Chondrocyte (in vitro differentiated cells): ENCODE measurements at regions not wholly inside any gene's neighbourhood (a gene's known extent, or its start where the extent isn't known, plus 50 kb on each side); places are given as distances from the start of the nearest gene placed in this dataset.

Source experiments
- DNase-seq: peaks from one replicate; pipeline ENCODE4 v3.0.0; 2021; ENCODE audit warnings: mixed read lengths, low spot score
- H3K27ac Mint-ChIP-seq: one replicate; pipeline ENCODE4 v1.8.0; 2021; ENCODE audit warnings: mild to moderate bottlenecking, moderate library complexity, mixed read lengths; ENCODE audit not compliant: unreplicated experiment
- H3K27me3 Mint-ChIP-seq: 2 replicates; pipeline ENCODE4 v1.8.0; 2021; ENCODE audit warnings: low read depth, mixed read lengths
- H3K36me3 Mint-ChIP-seq: 2 replicates; pipeline ENCODE4 v1.8.0; 2021; ENCODE audit warnings: low read depth, mixed read lengths
- H3K4me1 Mint-ChIP-seq: 2 replicates; pipeline ENCODE4 v1.8.0; 2021; ENCODE audit warnings: low read depth, mild to moderate bottlenecking, mixed read lengths
- H3K4me3 Mint-ChIP-seq: one replicate; pipeline ENCODE4 v1.8.0; 2021; ENCODE audit warnings: mild to moderate bottlenecking, moderate library complexity, mixed read lengths; ENCODE audit not compliant: unreplicated experiment
- H3K9me3 Mint-ChIP-seq: 2 replicates; pipeline ENCODE4 v1.8.0; 2021; ENCODE audit warnings: low read depth, mixed read lengths
- TF ChIP-seq, protein P1 (sequence below): fragments of 200-600 bp; sonication (generic); IDR thresholded peaks from 2 replicates; pipeline ENCODE4 v1.5.0; 2021; ENCODE audit warnings: antibody characterized with exemption, mild to moderate bottlenecking, moderate library complexity

DNA sequence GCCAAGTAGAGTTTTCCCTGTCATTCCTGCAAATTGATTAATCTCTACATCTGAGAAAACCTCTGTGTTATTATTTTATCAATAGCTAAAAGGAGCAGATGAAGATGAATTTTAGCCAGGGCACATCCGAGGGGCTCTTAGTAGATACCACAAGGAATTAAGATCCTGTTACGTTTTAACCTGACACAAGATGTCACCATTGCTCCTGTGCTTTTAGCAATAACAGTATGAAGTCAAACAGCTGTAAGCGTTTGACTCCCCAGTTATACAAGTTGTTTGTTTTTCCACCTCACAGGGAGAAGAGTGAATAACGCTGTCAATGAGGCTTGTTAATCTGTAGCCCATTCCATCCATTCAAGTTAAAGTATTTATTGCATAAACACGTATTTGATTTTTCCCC, 76.0 kb upstream of the AP1S2 start:
- Mint-ChIP-seq H3K36me3 (peaks cover 2% of the 10 kb centered on the region), H3K9me3 (no peaks in the 10 kb centered on the region), H3K27me3 (peaks cover 4% of the 10 kb centered on the region), H3K4me1 (peaks cover 9% of the 10 kb centered on the region), H3K4me3 (no peak overlapping the region), H3K27ac (no peak overlapping the region)
- TF ChIP-seq, protein P1, sequence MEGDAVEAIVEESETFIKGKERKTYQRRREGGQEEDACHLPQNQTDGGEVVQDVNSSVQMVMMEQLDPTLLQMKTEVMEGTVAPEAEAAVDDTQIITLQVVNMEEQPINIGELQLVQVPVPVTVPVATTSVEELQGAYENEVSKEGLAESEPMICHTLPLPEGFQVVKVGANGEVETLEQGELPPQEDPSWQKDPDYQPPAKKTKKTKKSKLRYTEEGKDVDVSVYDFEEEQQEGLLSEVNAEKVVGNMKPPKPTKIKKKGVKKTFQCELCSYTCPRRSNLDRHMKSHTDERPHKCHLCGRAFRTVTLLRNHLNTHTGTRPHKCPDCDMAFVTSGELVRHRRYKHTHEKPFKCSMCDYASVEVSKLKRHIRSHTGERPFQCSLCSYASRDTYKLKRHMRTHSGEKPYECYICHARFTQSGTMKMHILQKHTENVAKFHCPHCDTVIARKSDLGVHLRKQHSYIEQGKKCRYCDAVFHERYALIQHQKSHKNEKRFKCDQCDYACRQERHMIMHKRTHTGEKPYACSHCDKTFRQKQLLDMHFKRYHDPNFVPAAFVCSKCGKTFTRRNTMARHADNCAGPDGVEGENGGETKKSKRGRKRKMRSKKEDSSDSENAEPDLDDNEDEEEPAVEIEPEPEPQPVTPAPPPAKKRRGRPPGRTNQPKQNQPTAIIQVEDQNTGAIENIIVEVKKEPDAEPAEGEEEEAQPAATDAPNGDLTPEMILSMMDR: peak; percentile 81
- no peak for DNase-seq

DNA sequence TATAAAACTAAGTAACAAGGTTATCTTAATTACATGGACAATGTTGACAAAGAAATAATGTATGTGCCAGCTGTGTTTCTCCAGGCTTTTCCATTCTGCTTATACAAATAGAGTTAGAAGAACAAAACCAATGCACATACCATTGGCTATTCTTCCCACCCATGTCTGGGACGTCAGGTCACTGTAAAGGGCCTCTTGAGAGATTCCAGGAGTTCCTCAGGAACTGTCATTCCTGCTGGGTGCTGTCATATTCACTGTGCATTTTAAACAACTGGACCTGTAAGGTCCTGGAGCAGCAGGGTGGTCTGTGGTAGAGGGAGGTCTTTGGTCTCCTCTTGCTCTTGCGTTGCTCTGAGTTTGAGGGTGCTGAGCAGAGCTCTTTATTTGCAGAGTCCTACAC, 74.6 kb upstream of the AP1S2 start:
- Mint-ChIP-seq H3K4me1 (peaks cover 9% of the 10 kb centered on the region), H3K4me3 (no peak overlapping the region), H3K27ac (no peak overlapping the region), H3K36me3 (peaks cover 4% of the 10 kb centered on the region), H3K27me3 (peaks cover 5% of the 10 kb centered on the region), H3K9me3 (peaks cover 9% of the 10 kb centered on the region)
- DNase-seq: no peak
- TF ChIP-seq, protein P1: no peak

DNA sequence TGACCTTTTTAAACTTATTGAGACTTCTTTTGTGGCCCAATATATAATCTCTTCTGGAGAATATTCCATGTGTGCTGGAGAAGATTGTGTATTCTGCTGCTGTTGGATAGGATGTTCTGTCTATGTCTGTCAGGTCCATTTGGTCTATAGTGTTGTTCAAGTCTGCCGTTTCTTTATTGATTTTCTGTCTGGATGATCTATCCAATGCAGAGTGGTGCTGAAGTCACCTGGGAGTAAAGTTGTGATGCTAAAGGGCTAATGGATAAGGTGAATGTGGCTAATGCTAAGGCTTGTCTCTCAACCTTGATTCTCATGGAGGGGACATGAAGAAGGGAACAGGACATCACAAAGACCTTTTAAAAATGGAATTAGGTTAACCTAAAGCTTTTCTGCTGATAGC, 72.0 kb upstream of the AP1S2 start:
- H3K27ac Mint-ChIP-seq: no peak overlapping the region
- H3K4me1 Mint-ChIP-seq: peaks cover 9% of the 10 kb centered on the region
- peaks cover 10% of the 10 kb centered on the region for H3K9me3 Mint-ChIP-seq
- H3K27me3 Mint-ChIP-seq: peaks cover 7% of the 10 kb centered on the region
- TF ChIP-seq, protein P1: no peak
- H3K36me3 Mint-ChIP-seq: peaks cover 5% of the 10 kb centered on the region
- DNase-seq: no peak
- H3K4me3 Mint-ChIP-seq: no peak overlapping the region

DNA sequence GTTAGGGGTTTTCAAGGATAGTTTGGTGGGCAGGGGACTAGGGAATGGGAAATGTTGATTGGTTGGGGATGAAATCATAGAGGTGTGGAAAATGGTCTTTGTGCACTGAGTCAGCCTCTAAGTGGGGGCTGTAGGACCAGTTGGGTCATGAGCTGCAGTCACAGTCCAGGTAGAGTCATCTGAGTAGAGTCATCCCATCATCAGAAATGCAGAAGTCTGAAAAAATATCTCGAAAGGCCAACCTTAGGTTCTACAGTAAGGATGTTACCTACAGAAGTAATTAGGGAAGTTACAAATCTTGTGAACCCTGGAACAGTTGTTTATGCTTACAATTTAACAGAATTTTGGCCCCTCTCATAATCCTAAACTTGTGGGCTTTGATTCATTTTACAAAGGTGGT, 63.4 kb upstream of the AP1S2 start:
- Mint-ChIP-seq H3K27me3 (no peaks in the 10 kb centered on the region), H3K27ac (no peak overlapping the region), H3K4me1 (no peaks in the 10 kb centered on the region), H3K9me3 (peaks cover 8% of the 10 kb centered on the region), H3K36me3 (peaks cover 4% of the 10 kb centered on the region), H3K4me3 (no peak overlapping the region)
- TF ChIP-seq, protein P1: no peak
- no peak for DNase-seq

DNA sequence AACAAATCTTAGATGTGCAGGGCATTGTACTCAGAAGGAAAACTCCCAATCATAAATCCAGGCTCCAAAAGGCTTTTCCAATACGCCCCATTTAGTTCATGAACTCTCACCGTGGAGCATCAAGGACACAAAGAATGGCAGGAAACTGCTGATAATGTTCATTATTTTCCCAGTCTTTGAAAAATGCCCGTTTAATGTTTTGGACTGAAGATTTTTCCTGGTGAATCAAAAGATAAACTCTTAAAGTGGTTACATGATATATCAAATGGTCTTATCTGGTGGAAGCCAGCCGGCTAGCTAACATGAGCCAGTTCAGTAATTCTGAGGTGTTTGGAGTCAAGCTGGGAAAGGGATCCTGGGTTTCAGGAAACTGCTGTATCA, 62.1 kb upstream of the AP1S2 start:
- H3K4me3 Mint-ChIP-seq: no peak overlapping the region
- H3K9me3 Mint-ChIP-seq: peaks cover 8% of the 10 kb centered on the region
- TF ChIP-seq, protein P1: no peak
- no peaks in the 10 kb centered on the region for H3K4me1 Mint-ChIP-seq
- no peak overlapping the region for H3K27ac Mint-ChIP-seq
- no peak for DNase-seq
- H3K27me3 Mint-ChIP-seq: peaks cover 2% of the 10 kb centered on the region
- H3K36me3 Mint-ChIP-seq: peaks cover 4% of the 10 kb centered on the region
